Right ventricle myocardium superior (tissue), 1 donor: ENCODE measurements at regions not wholly inside any gene's neighbourhood (a gene's known extent, or its start where the extent isn't known, plus 50 kb on each side); places are given as distances from the start of the nearest gene placed in this dataset.
"Not testable (repeated sequence)": the region's sequence is repeated elsewhere in the genome, so short reads cannot be mapped to it uniquely, and the experiment has no call there.

Source experiments
- ATAC-seq: fragments of 200-7000 bp; cut with Tn5 transposase; one replicate; pipeline ENCODE4 v1.9.1; 2020; ENCODE audit warnings: mild to moderate bottlenecking; ENCODE audit not compliant: poor library complexity
- DNase-seq: peaks from one replicate; pipeline ENCODE4 v3.0.0-alpha.2; 2020
- intact Hi-C: fragments of 100-400 bp; cut with DNase I; formaldehyde crosslinking; loops from one replicate; pipeline ENCODE4 v1.11.2; 2022
- donor health status: DM: no; HTN: yes; CAD: no; lungs with severe emphysema.

DNA sequence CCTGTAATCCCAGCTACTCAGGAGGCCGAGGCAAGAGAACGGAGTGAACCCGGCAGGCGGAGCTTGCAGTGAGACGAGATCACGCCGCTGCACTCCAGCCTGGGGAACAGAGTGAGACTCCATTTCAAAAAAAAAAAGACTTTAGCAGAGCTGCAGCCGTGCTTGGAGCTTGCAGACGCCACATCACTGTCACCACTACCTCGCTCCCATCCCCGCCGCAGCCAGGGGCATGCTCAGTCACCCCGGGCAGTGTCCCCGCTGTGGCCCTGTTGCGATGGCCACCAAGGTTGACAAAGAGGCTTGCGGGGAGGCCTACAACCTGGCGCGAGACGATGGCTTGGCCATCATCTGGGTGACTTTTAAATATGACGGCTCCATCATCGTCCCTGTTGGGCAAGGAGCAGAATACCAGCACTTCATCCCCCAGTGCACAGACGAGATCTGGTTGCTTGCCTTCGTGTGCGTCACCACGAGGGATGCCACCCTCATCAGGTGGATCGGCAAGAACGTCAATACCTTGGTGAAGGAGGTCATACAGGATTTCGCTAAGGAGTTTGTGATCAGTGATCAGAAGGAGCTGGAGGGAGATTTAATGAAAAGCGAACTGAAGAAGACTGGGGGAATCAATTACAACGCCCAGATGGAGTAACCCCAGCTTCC is 118.1 kb downstream of the TNFRSF13B start:
- ATAC-seq (no peak), DNase-seq (no peak)
- intact Hi-C loops, result no loop called here

- intact Hi-C loops, ATAC-seq: not testable (repeated sequence)
These were observed 122.1 kb downstream of the TNFRSF13B start for GRCh38 chr17:16849861-16850260.

GRCh38 chr17:16848997-16849396 is 122.9 kb downstream of the TNFRSF13B start:
- ATAC-seq, intact Hi-C loops: not testable (repeated sequence)

More at GRCh38 chr17:16849861-16850260, 122.1 kb downstream of the TNFRSF13B start:
- DNase-seq, result not testable (repeated sequence)

GRCh38 chr17:16845098-16845497 is 126.8 kb downstream of the TNFRSF13B start:
- intact Hi-C loops, DNase-seq, ATAC-seq: not testable (repeated sequence)

More at GRCh38 chr17:16848997-16849396, 122.9 kb downstream of the TNFRSF13B start:
- DNase-seq, result not testable (repeated sequence)

GRCh38 chr17:16844669-16845068 is 127.2 kb downstream of the TNFRSF13B start:
- ATAC-seq, intact Hi-C loops, DNase-seq: not testable (repeated sequence)

- ATAC-seq, DNase-seq, intact Hi-C loops: not testable (repeated sequence)
These were observed 128.4 kb downstream of the TNFRSF13B start for GRCh38 chr17:16843511-16843910.

GRCh38 chr17:16842346-16842745 is 129.6 kb downstream of the TNFRSF13B start:
- intact Hi-C loops, DNase-seq, ATAC-seq: not testable (repeated sequence)

DNA sequence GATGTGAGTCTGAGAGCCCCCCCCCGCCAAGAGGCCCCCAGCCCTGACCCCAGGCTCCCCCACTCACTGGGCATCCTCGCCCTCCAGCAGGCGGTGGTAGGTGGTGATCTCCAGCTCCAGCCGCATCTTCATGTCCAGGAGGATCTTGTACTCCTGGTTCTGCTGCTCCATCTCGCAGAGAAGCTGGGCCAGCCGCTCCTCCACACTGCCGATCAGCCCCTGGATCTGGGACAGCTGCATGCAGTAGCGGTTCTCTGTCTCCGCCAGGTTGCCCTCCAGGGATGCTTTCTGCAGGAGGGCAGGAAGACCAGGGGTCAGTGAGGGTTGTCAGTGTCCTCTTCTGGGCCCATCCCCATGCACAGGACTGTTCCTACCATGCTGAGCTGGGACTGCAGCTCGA is 130.0 kb downstream of the TNFRSF13B start:
- intact Hi-C loops, ATAC-seq, DNase-seq: not testable (repeated sequence)

- intact Hi-C loops, ATAC-seq, DNase-seq: not testable (repeated sequence)
These were observed 131.7 kb downstream of the TNFRSF13B start for GRCh38 chr17:16840219-16840618.

DNA sequence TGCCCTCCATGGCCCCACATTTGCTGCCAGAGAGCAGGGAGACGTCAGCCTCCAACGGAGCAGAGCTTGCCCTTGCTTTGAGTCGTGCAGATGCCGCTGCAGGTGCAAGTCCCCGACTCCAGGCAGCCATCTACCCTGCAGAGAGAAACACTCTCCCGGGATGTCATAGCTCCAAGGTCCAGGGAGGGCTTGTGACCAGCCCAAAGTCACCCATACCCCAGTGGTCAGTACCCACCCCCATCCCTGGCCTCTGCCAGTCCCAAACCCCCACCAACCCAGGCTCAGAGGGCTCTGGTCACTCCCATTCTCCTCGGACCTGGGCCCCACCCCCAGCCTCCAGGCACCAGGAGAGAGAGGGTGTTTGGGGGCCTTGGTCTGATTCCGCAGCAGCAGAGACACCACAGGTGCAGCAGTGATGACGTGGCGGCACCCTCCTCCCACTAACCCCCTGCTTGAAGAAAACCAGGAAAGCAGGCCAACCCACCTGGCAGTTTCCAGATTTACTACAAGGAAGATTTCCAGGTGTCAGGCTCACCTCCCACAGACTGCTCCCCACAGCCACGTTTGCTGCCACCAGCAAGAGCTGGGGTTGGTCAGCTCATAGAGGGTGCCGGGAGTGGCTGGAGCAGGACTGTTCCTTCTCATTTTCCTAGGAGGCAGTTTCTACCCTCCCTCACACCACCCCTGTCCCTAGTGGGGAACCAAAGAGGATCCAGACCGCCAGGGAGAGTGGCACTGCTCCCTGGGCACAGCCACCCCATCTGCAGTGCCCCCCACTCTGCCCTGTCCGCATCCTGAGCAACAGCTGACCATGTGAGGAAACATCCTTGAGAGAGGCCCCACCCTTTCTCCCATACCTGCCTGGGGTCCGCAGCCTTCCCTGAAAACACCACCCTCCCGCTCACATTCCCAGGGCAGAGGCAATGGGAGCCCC is 132.4 kb downstream of the TNFRSF13B start:
- ATAC-seq, DNase-seq, intact Hi-C loops: not testable (repeated sequence)

GRCh38 chr17:16838795-16839194 is 133.1 kb downstream of the TNFRSF13B start:
- ATAC-seq, intact Hi-C loops, DNase-seq: not testable (repeated sequence)

GRCh38 chr17:16838287-16838686 is 133.6 kb downstream of the TNFRSF13B start:
- not testable (repeated sequence) for ATAC-seq

GRCh38 chr17:16837468-16838266 is 134.3 kb downstream of the TNFRSF13B start:
- ATAC-seq, DNase-seq, intact Hi-C loops: not testable (repeated sequence)

More at GRCh38 chr17:16838287-16838686, 133.6 kb downstream of the TNFRSF13B start:
- DNase-seq, intact Hi-C loops: not testable (repeated sequence)

DNA sequence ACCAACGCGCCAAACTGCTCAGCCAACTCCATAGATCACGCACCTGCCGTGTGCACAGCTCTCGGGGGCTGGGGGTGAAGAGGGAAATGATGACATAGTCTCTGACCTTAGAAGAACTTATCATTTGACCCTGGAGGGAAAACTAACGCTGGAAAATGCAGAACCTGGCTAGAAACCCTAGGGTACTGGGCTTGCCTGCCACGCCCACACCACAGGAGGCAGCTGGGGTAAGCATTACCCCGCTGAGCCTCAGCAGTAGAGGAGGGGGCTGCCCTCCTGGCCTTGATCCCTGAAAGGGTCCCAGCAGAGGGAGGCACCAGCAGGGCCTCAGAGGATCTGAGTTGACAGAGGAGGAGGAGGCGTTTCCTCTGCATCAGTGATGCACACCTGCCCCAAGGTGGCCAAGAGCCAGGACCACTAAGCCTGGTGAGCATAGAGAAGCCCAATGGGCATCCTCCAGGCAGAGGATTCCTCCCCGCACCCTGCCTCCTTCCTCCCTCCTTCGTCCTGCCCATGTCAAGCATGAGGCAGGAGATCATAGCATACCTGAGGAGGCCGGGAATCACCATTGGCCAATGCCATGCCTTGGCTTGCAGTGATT is 135.5 kb downstream of the TNFRSF13B start:
- DNase-seq, ATAC-seq, intact Hi-C loops: not testable (repeated sequence)

GRCh38 chr17:16833517-16833916 is 138.4 kb downstream of the TNFRSF13B start:
- DNase-seq, ATAC-seq, intact Hi-C loops: not testable (repeated sequence)

GRCh38 chr17:16832853-16833252 is 139.1 kb downstream of the TNFRSF13B start:
- ATAC-seq, intact Hi-C loops, DNase-seq: not testable (repeated sequence)

GRCh38 chr17:16832206-16832605 is 139.7 kb downstream of the TNFRSF13B start:
- intact Hi-C loops, DNase-seq, ATAC-seq: not testable (repeated sequence)

DNA sequence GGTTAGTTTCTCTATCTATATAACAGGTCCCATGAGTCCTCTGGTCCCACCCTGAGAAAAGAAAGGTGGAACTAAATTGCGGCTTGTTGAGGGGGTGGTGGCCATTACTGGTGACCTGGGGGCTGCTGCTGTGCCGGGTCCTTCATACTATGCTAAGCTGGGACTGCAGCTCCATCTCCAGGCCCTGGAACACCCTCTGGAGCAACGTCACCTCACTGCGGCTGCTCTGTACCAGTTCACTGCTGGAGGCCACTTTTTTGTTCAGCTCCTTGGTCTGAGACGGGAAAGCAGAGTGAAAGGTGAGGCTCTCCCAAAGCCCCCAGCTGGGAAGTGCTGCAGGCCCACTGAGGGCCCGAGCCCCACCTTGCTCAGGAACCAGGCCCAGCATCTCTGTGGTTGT is 140.7 kb downstream of the CCDC144A start:
- intact Hi-C loops, DNase-seq, ATAC-seq: not testable (repeated sequence)
